WERI-Rb-1 (cell line): ENCODE measurements at regions not wholly inside any gene's neighbourhood (a gene's known extent, or its start where the extent isn't known, plus 50 kb on each side); places are given as distances from the start of the nearest gene placed in this dataset.

ENCODE experiments used
- DNase-seq: peaks from one replicate; pipeline ENCODE4 v3.0.0-alpha.2; 2020
- H3K27ac ChIP-seq: fragments of 250-450 bp; sonication (Bioruptor Pico); 2 replicates; pipeline ENCODE4 v1.5.1; 2020; ENCODE audit warnings: mild to moderate bottlenecking, moderate library complexity
- H3K27me3 ChIP-seq: fragments of 250-450 bp; sonication (Bioruptor Pico); 2 replicates; pipeline ENCODE4 v1.5.1; 2021; ENCODE audit warnings: mild to moderate bottlenecking, low read depth, moderate library complexity; ENCODE audit not compliant: insufficient read depth, severe bottlenecking
- H3K36me3 ChIP-seq: fragments of 250-450 bp; sonication (Bioruptor Pico); 2 replicates; pipeline ENCODE4 v1.5.1; 2020; ENCODE audit warnings: mild to moderate bottlenecking, moderate library complexity
- H3K4me3 ChIP-seq: 2 replicates; pipeline ENCODE4 v1.5.1; 2011; ENCODE audit warnings: low read depth, mild to moderate bottlenecking, control low read depth, low read length
- H3K9me3 ChIP-seq: fragments of 250-450 bp; sonication (Bioruptor Pico); 2 replicates; pipeline ENCODE4 v1.5.1; 2021; ENCODE audit warnings: mild to moderate bottlenecking, moderate library complexity; ENCODE audit not compliant: severe bottlenecking
- TF ChIP-seq, protein P1 (sequence below): IDR thresholded peaks from 2 replicates; pipeline ENCODE4 v1.5.1; 2011; ENCODE audit warnings: low read depth, mild to moderate bottlenecking, control low read depth, inconsistent platforms, low read length

- Histone ChIP-seq H3K27ac (no peak overlapping the region), H3K4me3 (no peak overlapping the region), H3K27me3 (no peaks in the 10 kb centered on the region), H3K36me3 (no peaks in the 10 kb centered on the region), H3K9me3 (peaks cover 6% of the 10 kb centered on the region)
- TF ChIP-seq, protein P1, sequence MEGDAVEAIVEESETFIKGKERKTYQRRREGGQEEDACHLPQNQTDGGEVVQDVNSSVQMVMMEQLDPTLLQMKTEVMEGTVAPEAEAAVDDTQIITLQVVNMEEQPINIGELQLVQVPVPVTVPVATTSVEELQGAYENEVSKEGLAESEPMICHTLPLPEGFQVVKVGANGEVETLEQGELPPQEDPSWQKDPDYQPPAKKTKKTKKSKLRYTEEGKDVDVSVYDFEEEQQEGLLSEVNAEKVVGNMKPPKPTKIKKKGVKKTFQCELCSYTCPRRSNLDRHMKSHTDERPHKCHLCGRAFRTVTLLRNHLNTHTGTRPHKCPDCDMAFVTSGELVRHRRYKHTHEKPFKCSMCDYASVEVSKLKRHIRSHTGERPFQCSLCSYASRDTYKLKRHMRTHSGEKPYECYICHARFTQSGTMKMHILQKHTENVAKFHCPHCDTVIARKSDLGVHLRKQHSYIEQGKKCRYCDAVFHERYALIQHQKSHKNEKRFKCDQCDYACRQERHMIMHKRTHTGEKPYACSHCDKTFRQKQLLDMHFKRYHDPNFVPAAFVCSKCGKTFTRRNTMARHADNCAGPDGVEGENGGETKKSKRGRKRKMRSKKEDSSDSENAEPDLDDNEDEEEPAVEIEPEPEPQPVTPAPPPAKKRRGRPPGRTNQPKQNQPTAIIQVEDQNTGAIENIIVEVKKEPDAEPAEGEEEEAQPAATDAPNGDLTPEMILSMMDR = peak; percentile 27; the same call in 1 of the 2 replicates
- no peak for DNase-seq
These were observed 70.3 kb upstream of the RFLNA start for GRCh38 chr12:124224535-124225110.

DNA sequence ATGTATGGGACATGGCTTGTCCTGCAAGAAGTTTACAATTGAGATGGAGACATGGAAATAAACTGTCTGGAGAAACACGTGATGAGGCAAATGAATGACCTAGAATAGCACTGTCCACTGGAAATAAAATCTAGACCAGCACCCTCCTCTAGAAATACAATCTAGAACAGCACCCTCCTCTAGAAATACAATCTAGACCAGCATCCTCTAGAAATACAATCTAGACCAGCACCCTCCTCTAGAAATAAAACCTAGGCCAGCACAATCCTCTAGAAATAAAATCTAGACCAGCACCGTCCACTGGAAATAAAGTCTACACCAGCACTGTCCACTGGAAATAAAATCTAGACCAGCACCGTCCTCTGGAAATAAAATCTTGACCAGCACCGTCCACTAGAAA, 69.2 kb upstream of the RFLNA start:
- TF ChIP-seq, protein P1 = no peak
- H3K27ac ChIP-seq = no peak overlapping the region
- no peaks in the 10 kb centered on the region for H3K36me3 ChIP-seq

DNA sequence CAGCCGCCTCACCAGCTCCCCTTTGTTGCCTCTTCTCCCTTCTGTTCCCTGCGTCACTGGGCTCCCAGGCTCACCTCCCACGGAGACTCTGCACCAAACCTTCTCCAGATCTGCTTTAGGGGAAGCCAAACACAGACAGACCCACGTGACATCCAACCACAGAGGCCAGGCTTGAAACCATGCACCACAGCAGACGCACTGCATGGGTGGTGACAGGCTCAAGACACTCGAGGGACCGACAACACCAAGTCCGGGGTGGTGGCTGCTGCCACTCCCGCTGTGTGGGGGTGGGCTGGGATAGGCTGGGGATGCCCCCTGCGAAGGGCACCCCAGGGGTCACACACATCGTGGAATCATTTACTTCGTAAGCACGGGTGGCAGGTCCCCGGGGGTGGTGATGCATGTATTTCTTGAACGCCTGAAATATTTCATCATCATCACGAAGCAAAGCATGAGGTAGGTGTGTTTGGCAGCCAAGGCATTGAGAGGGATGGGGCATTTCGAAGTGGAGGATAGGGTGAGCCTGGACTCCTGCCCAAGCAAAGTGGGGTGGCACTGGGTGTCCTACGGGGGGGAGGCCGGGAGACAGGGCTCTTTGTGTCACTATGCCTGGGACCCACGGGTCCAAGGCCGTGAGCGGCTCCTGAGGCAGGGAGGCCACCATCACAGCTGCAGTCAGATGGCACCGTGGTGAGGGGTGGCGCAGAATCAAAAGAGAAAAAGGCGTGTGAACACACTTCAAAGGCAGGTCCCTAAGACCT, 66.8 kb upstream of the RFLNA start:
- H3K36me3 ChIP-seq = no peaks in the 10 kb centered on the region
- peaks cover 8% of the 10 kb centered on the region for H3K9me3 ChIP-seq
- H3K4me3 ChIP-seq = no peak overlapping the region
- TF ChIP-seq, protein P1 = no peak
- no peaks in the 10 kb centered on the region for H3K27me3 ChIP-seq
- no peak for DNase-seq
- no peak overlapping the region for H3K27ac ChIP-seq

More for the DNA sequence above, 69.2 kb upstream of the RFLNA start:
- H3K4me3 ChIP-seq = no peak overlapping the region
- H3K9me3 ChIP-seq = peaks cover 4% of the 10 kb centered on the region
- no peak for DNase-seq
- H3K27me3 ChIP-seq = no peaks in the 10 kb centered on the region

- no peaks in the 10 kb centered on the region for H3K36me3 ChIP-seq
- DNase-seq = no peak
- H3K9me3 ChIP-seq = peaks cover 8% of the 10 kb centered on the region
- no peak overlapping the region for H3K27ac ChIP-seq
- H3K4me3 ChIP-seq = no peak overlapping the region
- TF ChIP-seq, protein P1 = no peak
- no peaks in the 10 kb centered on the region for H3K27me3 ChIP-seq
These were observed 65.4 kb upstream of the RFLNA start for GRCh38 chr12:124229520-124229919.

DNA sequence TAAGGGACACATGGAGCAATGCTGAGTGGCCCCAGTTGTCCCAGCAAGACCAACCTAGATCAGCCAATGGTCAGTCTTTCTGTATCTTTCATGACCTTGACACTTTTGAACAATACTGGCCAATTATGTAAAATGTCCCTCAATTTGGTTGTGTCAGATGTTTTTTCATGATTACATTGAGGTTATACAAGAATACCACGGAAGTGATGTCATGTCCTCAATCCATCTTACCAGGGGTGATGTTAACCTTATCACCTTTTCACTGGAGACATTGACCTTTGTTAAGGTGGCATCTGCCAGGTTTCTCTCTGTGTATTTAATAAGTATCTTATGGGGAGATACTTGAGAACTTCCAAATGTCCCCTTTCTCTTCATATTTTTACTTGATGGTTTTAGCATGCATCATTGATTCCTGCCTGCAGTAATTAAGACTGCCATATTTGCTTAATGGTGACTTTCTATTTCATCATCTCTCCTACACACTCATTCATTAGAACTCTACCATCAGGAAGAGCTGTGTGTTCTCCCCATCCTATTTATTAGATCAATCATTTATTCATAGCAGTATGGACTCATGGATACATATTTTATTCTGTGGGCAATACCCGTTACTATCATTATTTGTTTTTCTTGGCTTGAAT, 64.7 kb upstream of the RFLNA start:
- Histone ChIP-seq H3K9me3 (peaks cover 8% of the 10 kb centered on the region), H3K36me3 (no peaks in the 10 kb centered on the region), H3K27me3 (no peaks in the 10 kb centered on the region), H3K27ac (no peak overlapping the region), H3K4me3 (no peak overlapping the region)
- DNase-seq = no peak
- TF ChIP-seq, protein P1 = no peak
